ENCODE measurements at regions not wholly inside any gene's neighbourhood (a gene's known extent, or its start where the extent isn't known, plus 50 kb on each side); places are given as distances from the start of the nearest gene placed in this dataset.

DNA sequence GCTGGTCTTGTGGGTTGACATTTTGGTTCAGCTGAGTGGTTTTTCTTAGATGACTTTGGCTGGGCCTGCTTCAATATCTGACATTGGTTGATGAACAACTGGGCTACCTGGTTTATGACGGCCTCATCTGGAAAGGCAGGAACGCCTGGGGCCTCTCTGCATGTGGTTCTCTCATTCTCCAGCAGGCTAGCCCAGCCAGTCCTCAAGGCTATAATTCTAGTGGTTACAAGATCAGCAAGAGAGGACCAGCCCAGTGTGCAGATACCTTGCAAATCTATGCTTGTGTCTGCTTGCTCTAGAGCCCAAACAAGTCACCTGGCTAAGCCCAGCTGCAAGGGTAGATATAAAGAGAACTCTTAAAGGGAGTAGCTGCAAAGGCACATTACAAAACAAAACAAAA is 214.2 kb upstream of the PUDP start:
- Histone ChIP-seq H3K27me3 (ENCODE audit: insufficient read depth, low read depth) (no peaks in the 10 kb centered on the region), H3K79me2 (ENCODE audit: low read depth) (no peaks in the 10 kb centered on the region), H3K4me1 (replicated peaks; ENCODE audit: insufficient read depth) (no peaks in the 10 kb centered on the region), H3K36me3 (ENCODE audit: low read depth) (no peaks in the 10 kb centered on the region), H3K4me2 (no peak overlapping the region), H3K9me2 (ENCODE audit: insufficient read depth) (no peaks in the 10 kb centered on the region), H4K20me1 (ENCODE audit: insufficient read depth) (no peaks in the 10 kb centered on the region), H3K27ac (no peak overlapping the region), H3F3A (ENCODE audit: insufficient read depth, low read depth) (no peaks in the 10 kb centered on the region), H3K4me3 (no peak overlapping the region), H3K9me3 (ENCODE audit: insufficient read depth, low read depth) (no peaks in the 10 kb centered on the region), H2AFZ (no peak overlapping the region)
- TF ChIP-seq EZH2 (IDR thresholded peaks at IDR 0.05; ENCODE audit: low read depth) = no peak
- TF ChIP-seq, protein P1, sequence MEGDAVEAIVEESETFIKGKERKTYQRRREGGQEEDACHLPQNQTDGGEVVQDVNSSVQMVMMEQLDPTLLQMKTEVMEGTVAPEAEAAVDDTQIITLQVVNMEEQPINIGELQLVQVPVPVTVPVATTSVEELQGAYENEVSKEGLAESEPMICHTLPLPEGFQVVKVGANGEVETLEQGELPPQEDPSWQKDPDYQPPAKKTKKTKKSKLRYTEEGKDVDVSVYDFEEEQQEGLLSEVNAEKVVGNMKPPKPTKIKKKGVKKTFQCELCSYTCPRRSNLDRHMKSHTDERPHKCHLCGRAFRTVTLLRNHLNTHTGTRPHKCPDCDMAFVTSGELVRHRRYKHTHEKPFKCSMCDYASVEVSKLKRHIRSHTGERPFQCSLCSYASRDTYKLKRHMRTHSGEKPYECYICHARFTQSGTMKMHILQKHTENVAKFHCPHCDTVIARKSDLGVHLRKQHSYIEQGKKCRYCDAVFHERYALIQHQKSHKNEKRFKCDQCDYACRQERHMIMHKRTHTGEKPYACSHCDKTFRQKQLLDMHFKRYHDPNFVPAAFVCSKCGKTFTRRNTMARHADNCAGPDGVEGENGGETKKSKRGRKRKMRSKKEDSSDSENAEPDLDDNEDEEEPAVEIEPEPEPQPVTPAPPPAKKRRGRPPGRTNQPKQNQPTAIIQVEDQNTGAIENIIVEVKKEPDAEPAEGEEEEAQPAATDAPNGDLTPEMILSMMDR (conservative IDR thresholded peaks at IDR 0.05) = no peak
- no peak for DNase-seq
- BruUV-seq (replicated peaks) = no TSS peak
- POLR2A ChIA-PET (ENCODE audit: unreplicated experiment) = no interaction called here
- CTCF ChIA-PET = no interaction called here
- intact Hi-C loops (cut with micrococcal nuclease; ENCODE audit: unreplicated experiment) = no loop called here

DNA sequence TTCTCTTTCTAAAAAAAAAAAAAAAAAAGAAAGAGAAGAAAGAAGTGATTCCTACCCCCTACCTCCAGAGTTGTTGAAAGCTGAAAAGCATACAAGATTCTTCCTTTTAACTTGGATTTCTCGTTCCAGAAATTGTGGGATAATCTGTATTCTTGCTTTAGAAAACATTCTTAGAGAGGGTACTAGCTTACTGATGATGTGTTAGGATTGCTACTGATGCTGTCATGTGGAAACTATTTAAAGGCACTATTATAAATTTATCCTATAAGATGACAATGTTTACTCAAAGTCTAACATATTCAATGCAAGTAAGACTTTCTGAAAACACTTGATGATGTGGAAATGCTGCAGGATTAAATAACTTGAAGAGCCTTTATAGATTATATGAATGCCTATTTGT is 204.0 kb upstream of the PUDP start:
- H3K4me2 ChIP-seq = no peak overlapping the region
- H3K9me2 ChIP-seq (ENCODE audit: insufficient read depth) = no peaks in the 10 kb centered on the region
- BruUV-seq (replicated peaks) = no TSS peak
- H3K27ac ChIP-seq = no peak overlapping the region
- no peaks in the 10 kb centered on the region for H3F3A ChIP-seq (ENCODE audit: insufficient read depth, low read depth)
- POLR2A ChIA-PET (ENCODE audit: unreplicated experiment) = no interaction called here
- no peak overlapping the region for H3K4me3 ChIP-seq
- no peaks in the 10 kb centered on the region for H3K27me3 ChIP-seq (ENCODE audit: insufficient read depth, low read depth)
- no peak for TF ChIP-seq EZH2 (IDR thresholded peaks at IDR 0.05; ENCODE audit: low read depth)
- TF ChIP-seq, protein P1 (conservative IDR thresholded peaks at IDR 0.05) = no peak
- intact Hi-C loops (cut with micrococcal nuclease; ENCODE audit: unreplicated experiment) = no loop called here
- H3K4me1 ChIP-seq (replicated peaks; ENCODE audit: insufficient read depth) = no peaks in the 10 kb centered on the region
- no peak overlapping the region for H2AFZ ChIP-seq
- H3K79me2 ChIP-seq (ENCODE audit: low read depth) = no peaks in the 10 kb centered on the region
- CTCF ChIA-PET = no interaction called here
- no peak for DNase-seq
- no peaks in the 10 kb centered on the region for H3K36me3 ChIP-seq (ENCODE audit: low read depth)
- no peaks in the 10 kb centered on the region for H3K9me3 ChIP-seq (ENCODE audit: insufficient read depth, low read depth)
- no peaks in the 10 kb centered on the region for H4K20me1 ChIP-seq (ENCODE audit: insufficient read depth)

DNA sequence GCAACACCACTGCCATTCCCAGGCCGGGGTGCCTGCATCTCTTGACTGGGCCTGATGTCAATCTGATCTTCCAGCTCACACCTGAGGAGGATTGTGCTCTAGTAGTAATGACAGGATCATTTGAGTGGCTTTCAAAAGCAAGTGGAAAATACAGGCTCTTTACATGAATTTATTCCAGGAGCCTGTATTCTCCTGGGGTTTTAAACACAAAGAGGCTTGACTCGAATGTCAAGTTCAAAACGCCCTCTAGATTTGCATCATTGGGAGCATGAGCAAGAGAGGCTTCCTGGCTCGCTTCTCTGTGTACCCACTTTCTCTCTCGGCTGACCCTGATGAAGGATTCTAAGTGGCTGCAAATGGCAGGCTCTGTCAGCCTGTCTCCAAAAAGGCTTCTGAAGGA is 199.5 kb upstream of the PUDP start:
- Histone ChIP-seq H3K9me2 (ENCODE audit: insufficient read depth) (no peaks in the 10 kb centered on the region), H3K27ac (no peak overlapping the region), H3K4me3 (no peak overlapping the region), H4K20me1 (ENCODE audit: insufficient read depth) (no peaks in the 10 kb centered on the region), H3K36me3 (ENCODE audit: low read depth) (no peaks in the 10 kb centered on the region), H3K27me3 (ENCODE audit: insufficient read depth, low read depth) (no peaks in the 10 kb centered on the region), H3F3A (ENCODE audit: insufficient read depth, low read depth) (no peaks in the 10 kb centered on the region), H2AFZ (no peak overlapping the region), H3K79me2 (ENCODE audit: low read depth) (no peaks in the 10 kb centered on the region), H3K4me2 (no peak overlapping the region), H3K4me1 (replicated peaks; ENCODE audit: insufficient read depth) (no peaks in the 10 kb centered on the region), H3K9me3 (ENCODE audit: insufficient read depth, low read depth) (no peaks in the 10 kb centered on the region)
- DNase-seq = no peak
- ChIA-PET POLR2A (ENCODE audit: unreplicated experiment) (no interaction called here), CTCF (no interaction called here)
- intact Hi-C loops (cut with micrococcal nuclease; ENCODE audit: unreplicated experiment) = no loop called here
- TF ChIP-seq EZH2 (IDR thresholded peaks at IDR 0.05; ENCODE audit: low read depth) = no peak
- TF ChIP-seq, protein P1 (conservative IDR thresholded peaks at IDR 0.05) = no peak
- BruUV-seq (replicated peaks) = no TSS peak
